ENCODE measurements at regions not wholly inside any gene's neighbourhood (a gene's known extent, or its start where the extent isn't known, plus 50 kb on each side); places are given as distances from the start of the nearest gene placed in this dataset.
"Not testable (repeated sequence)": the region's sequence is repeated elsewhere in the genome, so short reads cannot be mapped to it uniquely, and the experiment has no call there.

DNA sequence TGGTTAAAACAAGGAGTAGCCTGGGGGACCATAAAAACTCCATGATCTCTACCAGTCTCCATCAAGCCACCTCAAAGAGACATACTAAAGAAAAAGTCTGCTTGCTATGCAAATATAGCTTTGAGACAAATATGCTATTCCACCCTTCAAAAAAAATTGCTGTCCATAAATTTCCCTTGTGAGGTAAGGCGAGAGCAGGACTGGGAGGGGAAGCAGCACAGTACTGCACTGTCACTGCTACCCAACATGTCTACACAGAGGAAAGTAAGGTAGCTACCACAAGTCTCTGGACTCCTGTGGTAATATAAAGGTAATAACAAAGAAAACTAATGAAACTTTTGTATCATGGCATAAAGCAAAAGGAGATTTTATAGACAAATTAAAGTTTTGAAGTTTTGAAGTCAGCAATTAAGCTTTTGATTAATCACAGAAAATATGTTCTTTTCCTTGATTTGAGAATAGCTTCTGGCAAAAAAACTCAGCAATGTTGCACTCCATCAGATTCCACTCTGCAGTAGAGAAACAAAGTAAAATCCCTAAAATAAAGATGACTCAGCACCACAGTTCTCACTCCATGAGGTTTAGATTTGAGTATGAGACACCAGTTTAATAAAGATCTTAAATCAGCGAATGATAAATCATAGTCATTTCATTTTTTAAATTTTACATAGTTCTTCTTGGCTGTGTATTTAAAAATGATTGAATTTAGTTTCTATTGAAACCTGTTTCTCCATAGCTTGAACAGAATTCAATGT is 602.4 kb downstream of the COL12A1 start:
- no peaks in the 10 kb centered on the region for H3K27me3 ChIP-seq (ENCODE audit: control insufficient read depth in 2 of 2, insufficient read depth in 2 of 2, low read length in 2 of 2)
- H3K27ac ChIP-seq (ENCODE audit: low read depth, low read length), result no peak overlapping the region
- Mint-ChIP-seq H3K4me1 (no peaks in the 10 kb centered on the region), H3K36me3 (no peaks in the 10 kb centered on the region), H3K27me3 (no peaks in the 10 kb centered on the region), H3K4me3 (no peak overlapping the region), H3K9me3 (peaks cover 0 to 2% (median 0%) of the 10 kb centered on the region in 11 donors), H3K27ac (no peak overlapping the region)
- ChIA-PET POLR2A (no interaction called here), CTCF (no interaction called here)
- no peak overlapping the region for H3K4me3 ChIP-seq (ENCODE audit: low read length)
- DNase-seq (no peak), ATAC-seq (no peak)
- no peaks in the 10 kb centered on the region for H3K9me3 ChIP-seq (ENCODE audit: control insufficient read depth in 2 of 3, low read length in 3 of 3)
- intact Hi-C loops (cut with micrococcal nuclease), result no loop called here
- H3K4me1 ChIP-seq (ENCODE audit: control insufficient read depth in 2 of 2, insufficient read depth in 2 of 2, low read length in 2 of 2), result no peaks in the 10 kb centered on the region
- no peaks in the 10 kb centered on the region for H3K36me3 ChIP-seq (ENCODE audit: control insufficient read depth in 2 of 3, insufficient read depth in 3 of 3, low read length in 3 of 3)

DNA sequence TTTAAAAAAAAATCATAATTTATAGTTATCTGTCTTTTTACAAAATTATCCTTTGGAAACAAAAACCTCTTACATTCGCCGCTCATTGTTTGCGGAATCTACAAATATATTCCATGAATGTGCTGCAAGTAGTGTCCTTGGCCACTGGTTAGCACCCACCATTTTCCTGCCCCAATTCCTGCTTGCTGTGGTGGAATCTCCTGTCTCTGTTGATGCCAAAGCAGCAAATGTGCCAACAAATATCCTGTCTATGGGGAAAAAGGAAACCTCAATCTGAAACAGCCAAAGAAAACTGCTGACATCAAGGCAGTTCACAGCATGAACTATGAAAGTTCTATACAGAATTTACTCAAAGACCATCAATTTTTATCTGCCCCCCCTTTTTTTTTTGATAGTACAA is 603.6 kb downstream of the COL12A1 start:
- H3K27me3 Mint-ChIP-seq, result no peaks in the 10 kb centered on the region
- intact Hi-C loops (cut with micrococcal nuclease), result no loop called here
- no peak overlapping the region for H3K27ac Mint-ChIP-seq
- H3K9me3 Mint-ChIP-seq, result no peaks in the 10 kb centered on the region
- ATAC-seq (no peak), DNase-seq (no peak)
- H3K4me1 Mint-ChIP-seq, result no peaks in the 10 kb centered on the region
- H3K36me3 ChIP-seq (ENCODE audit: control insufficient read depth in 2 of 3, insufficient read depth in 3 of 3, low read length in 3 of 3), result no peaks in the 10 kb centered on the region
- H3K27me3 ChIP-seq (ENCODE audit: control insufficient read depth in 2 of 2, insufficient read depth in 2 of 2, low read length in 2 of 2), result no peaks in the 10 kb centered on the region
- H3K9me3 ChIP-seq (ENCODE audit: control insufficient read depth in 2 of 3, low read length in 3 of 3), result no peaks in the 10 kb centered on the region
- H3K4me1 ChIP-seq (ENCODE audit: control insufficient read depth in 2 of 2, insufficient read depth in 2 of 2, low read length in 2 of 2), result no peaks in the 10 kb centered on the region
- CTCF ChIA-PET, result no interaction called here
- POLR2A ChIA-PET, result no interaction called here
- no peak overlapping the region for H3K27ac ChIP-seq (ENCODE audit: low read depth, low read length)
- no peak overlapping the region for H3K4me3 Mint-ChIP-seq
- no peak overlapping the region for H3K4me3 ChIP-seq (ENCODE audit: low read length)
- H3K36me3 Mint-ChIP-seq, result no peaks in the 10 kb centered on the region

DNA sequence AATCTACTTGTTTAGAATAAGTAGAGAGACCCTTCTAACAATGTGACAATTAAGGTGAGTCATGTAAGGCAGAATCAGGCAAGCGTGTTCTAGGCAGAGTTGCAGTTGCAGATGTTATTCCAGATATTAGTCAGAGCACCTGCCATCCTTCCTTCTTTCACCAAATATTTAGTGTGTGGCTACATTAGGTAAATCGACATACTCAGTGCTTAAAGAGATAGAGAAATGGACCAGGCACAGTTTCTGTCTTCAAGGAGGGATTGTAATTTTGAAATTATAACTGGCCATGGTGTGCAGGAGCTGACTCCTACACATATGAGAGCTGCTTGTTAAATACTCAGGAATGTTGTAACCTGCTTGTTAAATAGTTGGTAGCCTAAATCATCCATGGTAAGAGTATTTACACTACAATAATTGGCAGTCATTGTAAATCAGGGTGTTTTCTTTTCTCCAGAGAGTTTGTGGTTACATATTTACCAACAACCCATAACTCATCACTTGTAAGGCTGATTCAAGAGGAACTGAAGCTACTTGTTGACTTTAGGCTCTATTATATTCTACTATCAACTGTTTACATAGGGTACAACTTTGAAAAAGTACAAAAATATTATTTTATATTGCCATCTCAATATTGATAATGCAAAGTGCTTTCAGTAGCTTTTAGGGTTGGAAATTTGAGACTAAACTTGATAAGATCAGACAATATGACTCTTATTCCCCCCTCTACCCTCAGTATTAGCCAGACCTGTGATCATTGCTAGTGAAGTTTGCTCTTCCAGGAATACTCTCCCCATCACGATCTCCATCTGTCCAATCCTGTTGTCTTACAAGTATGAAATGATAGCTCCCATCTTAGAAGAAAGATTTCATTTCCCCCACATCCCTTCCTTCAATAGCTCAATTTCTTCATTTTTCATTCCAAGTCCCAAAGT is 607.1 kb downstream of the COL12A1 start:
- Histone ChIP-seq H3K4me1 (ENCODE audit: control insufficient read depth in 2 of 2, insufficient read depth in 2 of 2, low read length in 2 of 2) (no peaks in the 10 kb centered on the region), H3K27ac (ENCODE audit: low read depth, low read length) (no peak overlapping the region), H3K4me3 (ENCODE audit: low read length) (no peak overlapping the region), H3K36me3 (ENCODE audit: control insufficient read depth in 2 of 3, insufficient read depth in 3 of 3, low read length in 3 of 3) (no peaks in the 10 kb centered on the region), H3K9me3 (ENCODE audit: control insufficient read depth in 2 of 3, low read length in 3 of 3) (no peaks in the 10 kb centered on the region), H3K27me3 (ENCODE audit: control insufficient read depth in 2 of 2, insufficient read depth in 2 of 2, low read length in 2 of 2) (no peaks in the 10 kb centered on the region)
- Mint-ChIP-seq H3K4me1 (no peaks in the 10 kb centered on the region), H3K4me3 (no peak overlapping the region), H3K27me3 (no peaks in the 10 kb centered on the region), H3K36me3 (no peaks in the 10 kb centered on the region), H3K27ac (no peak overlapping the region), H3K9me3 (peaks cover 0 to 1% (median 0%) of the 10 kb centered on the region in 11 donors)
- ATAC-seq (no peak), DNase-seq (no peak)
- intact Hi-C loops (cut with micrococcal nuclease), result no loop called here
- CTCF ChIA-PET, result no interaction called here
- POLR2A ChIA-PET, result no interaction called here

DNA sequence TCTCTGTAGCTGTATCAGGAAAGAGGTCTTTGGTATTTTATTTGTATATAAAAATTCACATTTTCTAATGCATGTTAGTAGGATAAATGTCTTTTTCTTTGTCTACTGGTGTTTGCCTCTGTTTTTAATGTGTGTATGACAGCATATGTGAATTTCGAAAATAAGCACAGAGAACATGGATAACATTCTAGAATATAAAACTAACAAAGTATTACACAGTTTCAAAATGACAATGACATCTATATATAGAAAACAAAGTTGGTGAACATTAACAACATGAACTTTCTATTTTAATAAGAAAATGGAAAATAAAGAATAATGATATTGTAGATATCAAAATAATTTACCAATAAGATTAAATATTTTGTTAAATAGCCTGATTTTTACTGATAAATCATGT is 608.0 kb downstream of the COL12A1 start:
- H3K27ac Mint-ChIP-seq, result no peak overlapping the region
- H3K36me3 Mint-ChIP-seq, result no peaks in the 10 kb centered on the region
- no peak overlapping the region for H3K4me3 Mint-ChIP-seq
- no peaks in the 10 kb centered on the region for H3K36me3 ChIP-seq (ENCODE audit: control insufficient read depth in 2 of 3, insufficient read depth in 3 of 3, low read length in 3 of 3)
- intact Hi-C loops (cut with micrococcal nuclease), result no loop called here
- no peaks in the 10 kb centered on the region for H3K9me3 ChIP-seq (ENCODE audit: control insufficient read depth in 2 of 3, low read length in 3 of 3)
- no peaks in the 10 kb centered on the region for H3K27me3 Mint-ChIP-seq
- H3K27ac ChIP-seq (ENCODE audit: low read depth, low read length), result no peak overlapping the region
- no peaks in the 10 kb centered on the region for H3K4me1 ChIP-seq (ENCODE audit: control insufficient read depth in 2 of 2, insufficient read depth in 2 of 2, low read length in 2 of 2)
- ChIA-PET CTCF (no interaction called here), POLR2A (no interaction called here)
- H3K4me3 ChIP-seq (ENCODE audit: low read length), result no peak overlapping the region
- no peak for DNase-seq
- no peak for ATAC-seq
- H3K4me1 Mint-ChIP-seq, result no peaks in the 10 kb centered on the region
- peaks cover 0 to 8% (median 3%) of the 10 kb centered on the region in 11 donors for H3K9me3 Mint-ChIP-seq
- H3K27me3 ChIP-seq (ENCODE audit: control insufficient read depth in 2 of 2, insufficient read depth in 2 of 2, low read length in 2 of 2), result no peaks in the 10 kb centered on the region

DNA sequence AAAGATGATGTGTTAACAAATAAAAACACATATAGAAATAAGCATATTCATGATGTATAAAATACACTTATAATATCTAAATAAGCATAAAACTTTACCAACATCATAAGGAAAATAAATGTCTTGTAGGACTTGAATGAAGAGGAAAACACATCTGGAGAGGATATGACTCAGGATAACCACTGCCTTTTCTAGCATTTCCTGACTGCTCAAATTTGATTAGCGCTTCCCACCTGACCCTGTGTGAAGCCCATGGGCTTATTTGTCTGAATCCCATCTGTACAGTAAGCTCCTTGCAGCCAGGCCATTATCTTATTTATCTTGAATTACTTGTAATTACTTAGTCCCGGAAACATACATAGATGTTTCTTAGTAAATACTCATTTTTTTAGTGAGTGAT is 608.6 kb downstream of the COL12A1 start:
- Histone ChIP-seq H3K4me3 (ENCODE audit: low read length) (no peak overlapping the region), H3K4me1 (ENCODE audit: control insufficient read depth in 2 of 2, insufficient read depth in 2 of 2, low read length in 2 of 2) (no peaks in the 10 kb centered on the region), H3K36me3 (ENCODE audit: control insufficient read depth in 2 of 3, insufficient read depth in 3 of 3, low read length in 3 of 3) (no peaks in the 10 kb centered on the region), H3K27ac (ENCODE audit: low read depth, low read length) (no peak overlapping the region), H3K27me3 (ENCODE audit: control insufficient read depth in 2 of 2, insufficient read depth in 2 of 2, low read length in 2 of 2) (no peaks in the 10 kb centered on the region), H3K9me3 (ENCODE audit: control insufficient read depth in 2 of 3, low read length in 3 of 3) (no peaks in the 10 kb centered on the region)
- intact Hi-C loops (cut with micrococcal nuclease), result no loop called here
- peaks cover 0 to 9% (median 3%) of the 10 kb centered on the region in 11 donors for H3K9me3 Mint-ChIP-seq
- no peaks in the 10 kb centered on the region for H3K4me1 Mint-ChIP-seq
- H3K27me3 Mint-ChIP-seq, result no peaks in the 10 kb centered on the region
- DNase-seq (no peak), ATAC-seq (no peak)
- no peak overlapping the region for H3K27ac Mint-ChIP-seq
- no peak overlapping the region for H3K4me3 Mint-ChIP-seq
- H3K36me3 Mint-ChIP-seq, result no peaks in the 10 kb centered on the region
- CTCF ChIA-PET, result no interaction called here
- POLR2A ChIA-PET, result no interaction called here

DNA sequence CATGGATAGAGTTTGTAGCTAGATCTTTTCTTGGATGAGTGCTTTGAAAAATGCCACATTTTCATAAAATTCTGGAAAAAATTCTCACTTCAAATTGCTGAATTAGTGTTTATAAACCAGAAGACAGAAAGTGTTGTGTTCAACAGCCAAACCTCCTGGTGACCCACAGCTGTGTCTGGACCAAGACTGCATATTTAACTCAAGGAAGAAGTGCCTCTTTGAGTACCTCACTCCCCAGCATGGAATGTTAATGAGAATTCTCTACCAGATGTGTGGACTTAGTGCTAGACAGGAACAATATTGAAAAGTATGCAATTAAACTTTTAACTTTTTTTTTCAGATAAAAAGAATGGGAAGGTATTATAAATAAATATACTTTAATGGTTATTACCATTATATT is 609.3 kb downstream of the COL12A1 start:
- no peaks in the 10 kb centered on the region for H3K36me3 ChIP-seq (ENCODE audit: control insufficient read depth in 2 of 3, insufficient read depth in 3 of 3, low read length in 3 of 3)
- CTCF ChIA-PET, result no interaction called here
- Mint-ChIP-seq H3K36me3 (no peaks in the 10 kb centered on the region), H3K27ac (no peak overlapping the region), H3K4me3 (no peak overlapping the region), H3K4me1 (no peaks in the 10 kb centered on the region), H3K9me3 (peaks cover 0 to 9% (median 3%) of the 10 kb centered on the region in 11 donors), H3K27me3 (no peaks in the 10 kb centered on the region)
- DNase-seq (no peak), ATAC-seq (no peak)
- POLR2A ChIA-PET, result no interaction called here
- no peak overlapping the region for H3K4me3 ChIP-seq (ENCODE audit: low read length)
- H3K9me3 ChIP-seq (ENCODE audit: control insufficient read depth in 2 of 3, low read length in 3 of 3), result no peaks in the 10 kb centered on the region
- intact Hi-C loops (cut with micrococcal nuclease), result no loop called here
- no peaks in the 10 kb centered on the region for H3K4me1 ChIP-seq (ENCODE audit: control insufficient read depth in 2 of 2, insufficient read depth in 2 of 2, low read length in 2 of 2)
- H3K27me3 ChIP-seq (ENCODE audit: control insufficient read depth in 2 of 2, insufficient read depth in 2 of 2, low read length in 2 of 2), result no peaks in the 10 kb centered on the region
- no peak overlapping the region for H3K27ac ChIP-seq (ENCODE audit: low read depth, low read length)

DNA sequence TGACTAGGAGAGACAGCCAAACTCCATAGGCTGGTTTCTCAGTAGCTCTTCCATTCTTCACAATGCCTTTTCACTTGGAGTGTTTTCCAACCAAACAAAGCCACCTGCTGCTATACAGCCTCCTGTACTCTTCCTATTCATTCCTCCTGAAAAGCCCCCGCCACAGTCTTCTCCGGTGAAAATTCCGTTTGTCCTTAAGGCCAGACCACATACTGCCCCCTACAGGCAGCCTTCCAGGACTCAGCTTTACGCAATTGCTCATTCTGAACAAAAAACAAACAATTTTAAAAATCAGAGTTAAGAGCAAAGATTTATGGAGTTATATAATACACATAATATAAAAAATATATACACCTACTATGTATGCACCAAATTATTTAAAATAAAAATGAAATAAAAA is 611.5 kb downstream of the COL12A1 start:
- H3K36me3 ChIP-seq (ENCODE audit: control insufficient read depth in 2 of 3, insufficient read depth in 3 of 3, low read length in 3 of 3); ATAC-seq; intact Hi-C loops (cut with micrococcal nuclease); H3K4me3 ChIP-seq (ENCODE audit: low read length); POLR2A ChIA-PET; H3K4me1 Mint-ChIP-seq; H3K36me3 Mint-ChIP-seq; H3K4me3 Mint-ChIP-seq; H3K27ac ChIP-seq (ENCODE audit: low read depth, low read length); H3K27ac Mint-ChIP-seq; CTCF ChIA-PET; H3K9me3 ChIP-seq (ENCODE audit: control insufficient read depth in 2 of 3, low read length in 3 of 3); DNase-seq; H3K27me3 ChIP-seq (ENCODE audit: control insufficient read depth in 2 of 2, insufficient read depth in 2 of 2, low read length in 2 of 2); H3K4me1 ChIP-seq (ENCODE audit: control insufficient read depth in 2 of 2, insufficient read depth in 2 of 2, low read length in 2 of 2); H3K27me3 Mint-ChIP-seq: not testable (repeated sequence)
- peaks cover 0 to 11% (median 3%) of the 10 kb centered on the region in 11 donors for H3K9me3 Mint-ChIP-seq

Data from naive thymus-derived CD4-positive, alpha-beta T cell (primary cell).